NB4 (cell line): ENCODE measurements at regions not wholly inside any gene's neighbourhood (a gene's known extent, or its start where the extent isn't known, plus 50 kb on each side); places are given as distances from the start of the nearest gene placed in this dataset.

ENCODE experiments used
- MYC ChIP-seq: IDR thresholded peaks from 2 replicates; pipeline ENCODE4 v1.6.1; 2011; ENCODE audit warnings: low read depth, low read length
- POLR2A ChIP-seq: IDR thresholded peaks from 2 replicates; pipeline ENCODE4 v1.6.1; 2011; ENCODE audit warnings: mild to moderate bottlenecking; ENCODE audit not compliant: insufficient read length; ENCODE audit errors: extremely low read depth
- TF ChIP-seq, protein P1 (sequence below): IDR thresholded peaks from one replicate; pipeline ENCODE4 v1.5.1; 2012; ENCODE audit warnings: low read depth, low read length
- TF ChIP-seq, protein P2 (sequence below): IDR thresholded peaks from 2 replicates; pipeline ENCODE4 v1.6.1; 2011; ENCODE audit warnings: low read depth, low read length

DNA sequence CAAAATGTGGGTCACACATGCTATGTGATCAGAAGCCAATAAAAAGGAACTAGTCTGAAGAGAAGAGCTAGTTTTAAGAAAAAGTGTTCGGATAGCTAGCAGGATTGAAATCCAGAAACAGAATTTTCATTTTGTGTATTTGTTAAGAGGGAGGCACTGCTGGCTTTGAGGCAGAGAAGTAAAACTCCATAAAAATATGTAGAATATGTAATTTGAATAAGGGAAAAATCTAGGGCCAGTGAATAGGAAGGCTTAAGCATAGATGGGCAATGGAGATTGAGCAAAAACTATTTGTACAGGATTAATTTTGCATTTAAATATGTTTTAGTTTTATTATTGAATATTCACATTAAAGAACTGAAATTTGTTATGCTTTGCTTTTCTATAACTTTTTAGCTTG is 399.9 kb upstream of the PITX2 start:
- TF ChIP-seq POLR2A = no peak
- TF ChIP-seq, protein P1, sequence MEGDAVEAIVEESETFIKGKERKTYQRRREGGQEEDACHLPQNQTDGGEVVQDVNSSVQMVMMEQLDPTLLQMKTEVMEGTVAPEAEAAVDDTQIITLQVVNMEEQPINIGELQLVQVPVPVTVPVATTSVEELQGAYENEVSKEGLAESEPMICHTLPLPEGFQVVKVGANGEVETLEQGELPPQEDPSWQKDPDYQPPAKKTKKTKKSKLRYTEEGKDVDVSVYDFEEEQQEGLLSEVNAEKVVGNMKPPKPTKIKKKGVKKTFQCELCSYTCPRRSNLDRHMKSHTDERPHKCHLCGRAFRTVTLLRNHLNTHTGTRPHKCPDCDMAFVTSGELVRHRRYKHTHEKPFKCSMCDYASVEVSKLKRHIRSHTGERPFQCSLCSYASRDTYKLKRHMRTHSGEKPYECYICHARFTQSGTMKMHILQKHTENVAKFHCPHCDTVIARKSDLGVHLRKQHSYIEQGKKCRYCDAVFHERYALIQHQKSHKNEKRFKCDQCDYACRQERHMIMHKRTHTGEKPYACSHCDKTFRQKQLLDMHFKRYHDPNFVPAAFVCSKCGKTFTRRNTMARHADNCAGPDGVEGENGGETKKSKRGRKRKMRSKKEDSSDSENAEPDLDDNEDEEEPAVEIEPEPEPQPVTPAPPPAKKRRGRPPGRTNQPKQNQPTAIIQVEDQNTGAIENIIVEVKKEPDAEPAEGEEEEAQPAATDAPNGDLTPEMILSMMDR = no peak
- TF ChIP-seq, protein P2, sequence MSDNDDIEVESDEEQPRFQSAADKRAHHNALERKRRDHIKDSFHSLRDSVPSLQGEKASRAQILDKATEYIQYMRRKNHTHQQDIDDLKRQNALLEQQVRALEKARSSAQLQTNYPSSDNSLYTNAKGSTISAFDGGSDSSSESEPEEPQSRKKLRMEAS = no peak
- no peak for TF ChIP-seq MYC
